HG02973 (cell line): ENCODE measurements at regions not wholly inside any gene's neighbourhood (a gene's known extent, or its start where the extent isn't known, plus 50 kb on each side); places are given as distances from the start of the nearest gene placed in this dataset.
A peak's percentile ranks its signal among the peaks of the same experiment; 100 is the strongest.

Experiments
- ATAC-seq: cut with Tn5 transposase; IDR thresholded peaks from one replicate; pipeline ENCODE4 v1.9.1; 2021; ENCODE audit warnings: moderate library complexity; ENCODE audit not compliant: unreplicated experiment

DNA sequence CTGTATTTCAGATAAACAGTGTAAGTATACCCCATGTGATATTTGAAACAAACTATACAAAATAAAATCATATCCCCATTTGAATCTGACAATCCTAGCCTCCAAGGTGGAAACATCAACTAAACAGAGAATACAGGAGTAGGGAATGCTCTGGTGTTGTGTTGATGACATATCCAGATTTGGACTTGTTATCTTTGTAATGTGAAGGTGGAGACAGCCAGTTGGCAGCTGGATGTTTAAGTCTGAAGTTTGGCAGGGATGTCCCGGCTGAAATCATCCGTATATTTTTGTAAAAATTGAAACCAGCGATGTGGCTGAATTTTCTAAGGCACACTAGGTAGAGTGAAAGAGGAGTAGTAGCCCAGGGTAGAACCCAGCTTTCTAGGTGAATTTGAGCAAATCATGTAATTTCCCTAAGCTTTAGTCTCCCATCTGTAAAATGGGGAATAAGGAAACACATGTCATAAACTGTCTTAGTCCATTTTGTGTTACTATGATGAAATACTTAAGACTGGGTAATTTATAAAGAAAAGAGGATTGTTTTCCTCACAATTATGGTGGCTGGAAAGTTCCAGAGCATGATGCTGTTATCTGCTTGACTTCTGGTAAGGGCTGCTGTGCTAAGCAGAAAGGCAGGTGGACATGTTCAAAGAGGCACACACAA lies 246.6 kb upstream of the APCDD1 start:
- ATAC-seq: no peak

DNA sequence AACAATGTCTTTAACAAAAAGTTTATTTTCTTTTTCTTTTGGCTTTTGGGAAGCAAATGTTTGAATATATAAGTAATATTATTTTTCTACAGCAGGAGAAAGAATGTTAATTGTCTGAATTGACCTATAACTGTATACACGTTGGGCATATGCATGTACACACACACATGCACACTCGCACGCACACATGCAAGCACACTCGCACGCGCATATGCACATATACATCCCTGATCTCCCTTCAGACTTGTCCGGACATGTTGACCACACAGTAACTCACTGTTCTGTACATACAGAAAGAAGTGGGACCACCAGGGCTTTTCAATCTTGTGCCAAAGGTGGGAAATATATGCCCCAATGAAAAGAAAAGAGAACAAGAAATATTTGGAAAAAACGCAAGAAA lies 245.1 kb upstream of the APCDD1 start:
- no peak for ATAC-seq

DNA sequence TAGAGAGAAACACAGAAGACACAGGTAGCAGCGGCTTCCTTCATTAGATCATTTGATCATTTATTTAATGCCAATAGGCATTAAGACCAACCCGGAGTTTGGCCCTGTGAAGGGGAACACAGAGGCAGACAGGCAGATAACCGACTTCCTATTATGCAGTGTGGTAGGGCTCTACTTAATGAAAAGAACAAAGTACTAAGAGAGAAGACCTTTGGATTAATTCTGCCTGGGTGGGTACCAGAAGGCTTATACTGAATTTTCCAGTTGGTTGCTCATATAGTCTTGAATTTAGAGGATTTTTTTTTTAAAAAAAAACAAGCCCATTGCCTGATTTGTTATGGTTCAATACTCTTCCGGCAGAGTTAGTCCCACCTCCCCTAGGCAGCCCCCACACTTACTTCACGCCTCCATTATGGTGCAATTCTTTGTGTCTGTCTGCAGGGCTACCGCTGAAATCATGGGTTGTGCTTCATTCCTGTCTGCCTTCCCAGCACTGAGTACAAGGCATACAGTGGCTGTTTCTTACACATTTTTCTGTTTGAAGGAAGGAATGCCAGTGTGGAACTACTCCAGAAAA lies 244.3 kb upstream of the APCDD1 start:
- no peak for ATAC-seq

DNA sequence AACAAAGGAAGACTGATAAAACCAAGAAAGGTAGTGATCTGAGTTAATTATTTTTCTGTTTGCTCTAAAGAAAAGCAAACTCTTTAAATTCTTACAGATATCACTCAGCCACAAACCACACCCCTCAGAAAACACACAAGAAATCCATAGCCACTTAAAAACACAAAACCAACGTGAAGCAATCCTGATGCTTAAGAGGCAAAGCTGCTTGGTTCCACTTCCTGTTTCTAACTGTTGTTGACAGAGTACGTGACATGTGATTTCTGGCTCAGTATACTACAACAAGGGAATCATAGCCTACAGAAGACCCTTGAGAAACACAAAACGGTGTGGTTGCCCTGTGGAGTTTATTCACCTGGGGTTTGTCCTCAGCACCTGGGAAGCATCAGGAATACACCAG lies 240.9 kb upstream of the APCDD1 start:
- ATAC-seq: peak; percentile 91

DNA sequence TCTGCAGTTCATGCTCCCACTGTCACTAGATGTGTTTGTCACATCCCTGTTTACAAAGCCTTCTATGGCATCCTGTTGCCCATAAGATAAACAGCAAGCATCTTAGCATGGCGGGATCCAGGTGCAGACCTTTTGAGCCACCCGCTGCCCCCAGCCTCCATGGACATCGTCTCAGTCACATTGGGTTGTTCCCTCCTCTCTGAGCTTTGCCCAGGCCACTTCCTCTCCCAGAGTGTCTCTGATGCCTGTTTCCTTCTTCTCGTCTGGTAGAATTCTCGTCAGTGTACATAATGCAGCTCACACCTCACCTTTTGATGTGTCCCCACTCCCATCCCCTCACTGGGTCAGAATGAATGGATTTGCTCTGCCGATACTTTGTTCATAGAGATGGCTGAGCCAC lies 239.0 kb upstream of the APCDD1 start:
- no peak for ATAC-seq

DNA sequence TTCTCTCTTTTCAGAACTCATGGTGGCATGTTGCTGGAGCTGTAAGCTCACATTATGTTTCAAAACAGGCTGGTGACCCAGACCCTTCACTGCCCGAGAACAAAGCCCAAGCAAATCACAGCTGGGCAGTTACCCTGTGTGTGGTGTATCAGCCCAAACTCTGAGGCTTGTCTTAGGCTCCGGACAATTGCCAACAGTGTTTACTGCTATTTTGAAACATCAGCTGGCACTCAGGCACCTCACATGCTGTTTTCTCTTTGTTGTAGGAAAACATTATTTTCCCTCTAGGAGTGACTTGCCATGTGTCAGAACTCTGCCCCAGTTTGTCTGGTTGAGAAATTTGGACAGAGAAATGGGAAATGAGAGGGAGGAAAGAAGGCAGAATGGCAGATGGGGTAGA lies 237.6 kb upstream of the APCDD1 start:
- no peak for ATAC-seq

DNA sequence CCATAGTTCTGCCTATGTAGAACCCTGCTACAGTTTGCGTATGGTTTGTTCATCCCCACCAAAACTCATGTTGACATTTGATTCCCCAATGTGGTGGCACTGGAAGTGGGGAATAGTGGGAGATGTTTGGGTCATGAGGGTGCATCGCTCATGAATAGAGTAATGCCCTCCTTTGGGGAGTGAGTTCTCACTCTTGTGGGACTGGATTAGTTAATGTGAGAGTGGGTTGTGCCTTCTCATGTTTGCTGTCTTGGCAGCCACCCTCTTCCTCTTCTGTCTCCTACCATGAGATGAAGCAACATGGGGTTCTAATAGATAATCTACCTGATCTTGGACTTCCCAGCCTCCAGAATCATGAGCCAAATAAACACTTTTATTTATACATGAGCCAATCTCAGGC lies 237.2 kb upstream of the APCDD1 start:
- no peak for ATAC-seq

DNA sequence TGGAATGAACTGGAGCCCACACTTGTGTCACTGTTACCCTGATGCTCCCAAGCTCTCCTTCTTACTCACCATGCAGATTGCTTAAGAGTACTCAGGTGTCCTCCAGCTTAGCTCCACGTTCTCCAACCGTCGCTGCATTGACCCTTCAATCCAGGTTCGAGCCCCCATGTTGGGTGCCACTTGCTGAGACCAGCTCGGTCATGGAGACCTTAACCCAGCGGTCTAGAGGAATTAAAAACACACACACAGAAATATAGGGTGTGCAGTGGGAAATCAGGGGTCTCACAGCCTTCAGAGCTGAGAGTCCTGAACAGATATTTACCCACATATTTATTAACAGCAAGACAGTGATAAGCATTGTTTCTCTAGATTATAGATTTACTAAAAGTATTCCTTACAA lies 229.1 kb upstream of the APCDD1 start:
- ATAC-seq: no peak

DNA sequence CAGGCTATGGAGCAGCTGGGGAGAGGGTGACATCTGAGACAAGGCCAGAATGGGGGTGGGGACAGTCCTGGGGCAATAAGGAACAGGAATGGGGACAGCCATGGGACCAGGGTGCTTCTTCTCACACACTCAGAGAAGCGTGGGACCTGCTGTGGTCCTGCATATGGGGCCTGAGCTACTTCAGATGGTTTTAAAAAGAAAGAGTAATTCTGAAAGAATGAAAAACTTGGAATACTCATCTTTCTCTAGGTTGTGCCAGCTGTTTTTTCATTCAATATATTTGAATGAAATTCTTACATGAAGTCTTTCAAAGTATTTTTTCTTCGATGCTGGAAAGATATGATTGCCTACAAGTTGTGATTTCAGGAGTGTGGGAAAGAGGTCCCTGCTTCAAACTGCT lies 227.5 kb upstream of the APCDD1 start:
- no peak for ATAC-seq

DNA sequence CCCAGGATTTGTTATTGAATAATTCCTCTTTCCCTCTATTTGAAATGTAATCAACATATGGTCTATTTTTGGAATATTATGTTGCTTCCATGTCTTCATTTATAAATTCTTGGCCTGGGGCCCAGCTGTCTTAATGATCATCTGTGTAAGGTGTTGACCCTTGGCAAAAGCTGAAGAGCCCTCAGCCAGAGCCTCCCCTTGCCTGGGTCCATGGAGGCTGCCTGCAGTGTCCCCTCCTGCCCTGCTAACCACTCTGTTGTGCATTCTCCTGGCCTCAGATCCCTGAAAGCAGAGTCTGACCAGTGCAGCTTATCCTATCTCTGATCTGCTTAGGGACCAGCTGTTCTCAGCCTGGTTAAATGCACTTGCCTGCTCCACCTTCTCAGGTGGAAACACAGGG lies 226.1 kb upstream of the APCDD1 start:
- ATAC-seq: no peak

DNA sequence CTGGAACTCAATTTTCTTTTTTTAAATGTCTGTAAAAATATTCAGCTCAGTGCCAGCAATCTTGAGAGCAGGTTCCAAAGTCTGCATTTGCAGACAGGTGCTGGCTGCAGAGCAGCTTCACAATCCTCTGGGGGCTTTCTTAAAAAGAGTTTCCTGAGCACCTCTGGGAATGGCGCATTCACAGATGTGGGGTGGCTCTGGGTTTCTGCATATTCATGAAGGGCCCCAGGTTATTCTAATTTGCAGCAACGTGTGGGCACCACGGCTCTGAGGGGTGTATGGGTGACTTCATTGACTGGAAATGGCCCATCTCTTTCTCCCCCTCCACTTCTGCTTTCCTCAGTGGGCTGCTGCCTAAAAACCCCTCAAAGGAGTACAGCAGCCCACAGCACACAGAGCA lies 225.0 kb upstream of the APCDD1 start:
- no peak for ATAC-seq

DNA sequence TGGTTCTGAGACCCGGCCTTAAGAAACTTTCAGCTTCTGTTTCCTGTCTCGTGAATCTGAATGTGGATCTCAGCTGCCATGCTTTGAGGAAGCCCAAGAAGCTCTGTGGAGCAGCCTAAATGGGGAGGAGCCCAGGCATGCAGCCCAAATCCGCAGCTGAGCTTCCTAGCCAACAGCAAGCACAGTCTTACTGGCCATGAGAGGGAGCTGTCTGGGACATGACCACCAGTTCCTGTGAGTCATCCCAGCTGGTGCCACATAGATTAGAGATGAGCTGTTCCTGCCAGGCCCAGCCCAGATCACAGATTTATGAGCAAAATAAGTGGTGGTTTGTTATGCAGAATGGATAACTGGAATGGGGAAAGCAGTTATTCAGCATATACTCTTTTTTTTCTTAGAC lies 224.4 kb upstream of the APCDD1 start:
- ATAC-seq: no peak

DNA sequence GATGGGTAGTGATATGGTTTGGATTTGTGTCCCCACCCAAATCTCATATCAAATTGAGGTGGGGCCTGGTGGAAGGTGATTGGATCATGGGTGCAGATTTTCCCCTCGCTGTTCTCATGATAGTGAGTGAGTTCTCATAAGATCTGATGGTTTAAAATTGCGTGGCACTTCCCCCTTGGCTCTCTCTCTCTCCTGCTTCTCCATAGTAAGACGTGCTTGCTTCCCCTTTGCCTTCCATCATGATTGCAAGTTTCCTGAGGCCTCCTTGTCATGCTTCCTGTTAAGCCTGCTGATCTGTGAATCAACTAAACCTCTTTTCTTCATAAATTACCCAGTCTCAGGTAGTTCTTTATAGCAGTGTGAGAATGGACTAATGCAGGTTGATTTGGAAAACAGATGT lies 223.2 kb upstream of the APCDD1 start:
- ATAC-seq: no peak

DNA sequence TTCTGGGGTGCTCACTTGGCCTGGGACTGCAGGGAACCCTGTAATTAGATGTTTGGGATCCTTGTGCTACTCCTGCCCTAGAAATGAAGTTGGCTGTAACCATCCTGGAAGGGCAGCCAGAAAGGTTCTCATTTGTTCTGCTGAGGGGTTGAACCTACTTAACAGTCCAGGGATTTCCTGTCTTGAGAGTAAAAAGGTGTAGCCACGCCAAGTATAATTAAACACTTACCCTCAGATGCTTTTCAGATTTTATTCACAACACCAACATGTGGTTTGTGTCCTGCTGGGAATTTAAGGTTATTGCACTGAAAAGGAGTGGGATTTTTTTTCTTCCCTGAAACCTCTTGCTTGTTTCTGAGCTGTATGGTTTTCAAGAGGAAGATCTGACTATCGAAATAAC lies 222.4 kb upstream of the APCDD1 start:
- ATAC-seq: no peak

DNA sequence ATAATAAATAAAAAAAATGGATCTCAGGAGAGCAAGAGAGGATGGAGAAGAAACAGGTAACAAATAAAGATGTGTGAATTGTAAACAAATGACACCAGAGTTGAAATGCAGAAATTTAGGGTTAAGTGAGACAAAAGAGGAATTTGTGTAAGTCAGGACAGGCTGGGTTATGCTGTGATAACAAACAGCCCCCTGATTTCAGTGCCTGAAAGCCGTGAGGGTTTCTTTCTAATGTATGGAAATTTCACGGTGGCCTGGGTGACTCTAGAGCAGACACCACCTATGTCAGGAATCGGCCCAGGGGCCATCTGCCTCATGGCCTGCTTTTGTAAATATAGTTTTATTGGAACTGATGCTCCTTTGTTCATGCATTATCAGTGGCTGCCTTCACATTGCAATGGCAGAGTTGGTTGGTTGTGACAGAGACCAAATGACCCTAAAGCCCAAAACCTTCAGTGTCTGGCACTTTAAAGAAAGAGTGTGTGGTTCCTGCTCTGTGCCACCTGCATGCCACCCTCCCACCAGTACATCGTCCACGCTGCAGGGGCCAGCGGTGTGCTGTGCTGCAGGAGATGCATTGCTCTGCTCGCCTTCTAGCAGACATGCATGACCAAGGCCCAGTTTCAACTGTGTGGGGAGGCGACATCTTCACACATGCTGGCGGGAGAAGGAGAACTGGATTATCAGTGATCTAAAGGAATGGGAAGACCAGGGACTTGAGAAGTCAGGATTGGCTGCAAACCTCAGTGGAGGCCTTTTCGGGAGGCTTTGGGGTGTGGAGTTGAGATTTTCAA lies 221.2 kb upstream of the APCDD1 start:
- no peak for ATAC-seq

DNA sequence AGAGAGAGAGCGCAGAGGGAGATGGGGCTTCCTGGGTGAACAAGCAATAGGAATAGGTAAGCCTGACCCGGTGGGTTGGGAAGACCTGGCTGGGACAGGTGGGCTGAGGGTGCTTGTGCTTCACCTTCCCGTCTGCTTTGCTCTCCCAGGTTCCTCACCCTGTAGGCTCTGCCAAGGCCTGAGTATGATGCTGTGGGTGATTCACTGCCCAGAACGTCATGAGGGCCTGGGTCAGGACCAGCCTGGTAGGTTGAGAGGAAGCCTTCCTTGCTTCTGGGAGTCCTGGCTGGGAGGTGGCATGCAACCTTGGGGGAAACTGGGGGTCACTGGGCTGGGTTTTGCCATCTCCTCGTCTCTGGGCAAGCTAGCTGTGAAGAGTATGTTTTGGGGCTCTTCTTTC lies 220.2 kb upstream of the APCDD1 start:
- ATAC-seq: no peak

DNA sequence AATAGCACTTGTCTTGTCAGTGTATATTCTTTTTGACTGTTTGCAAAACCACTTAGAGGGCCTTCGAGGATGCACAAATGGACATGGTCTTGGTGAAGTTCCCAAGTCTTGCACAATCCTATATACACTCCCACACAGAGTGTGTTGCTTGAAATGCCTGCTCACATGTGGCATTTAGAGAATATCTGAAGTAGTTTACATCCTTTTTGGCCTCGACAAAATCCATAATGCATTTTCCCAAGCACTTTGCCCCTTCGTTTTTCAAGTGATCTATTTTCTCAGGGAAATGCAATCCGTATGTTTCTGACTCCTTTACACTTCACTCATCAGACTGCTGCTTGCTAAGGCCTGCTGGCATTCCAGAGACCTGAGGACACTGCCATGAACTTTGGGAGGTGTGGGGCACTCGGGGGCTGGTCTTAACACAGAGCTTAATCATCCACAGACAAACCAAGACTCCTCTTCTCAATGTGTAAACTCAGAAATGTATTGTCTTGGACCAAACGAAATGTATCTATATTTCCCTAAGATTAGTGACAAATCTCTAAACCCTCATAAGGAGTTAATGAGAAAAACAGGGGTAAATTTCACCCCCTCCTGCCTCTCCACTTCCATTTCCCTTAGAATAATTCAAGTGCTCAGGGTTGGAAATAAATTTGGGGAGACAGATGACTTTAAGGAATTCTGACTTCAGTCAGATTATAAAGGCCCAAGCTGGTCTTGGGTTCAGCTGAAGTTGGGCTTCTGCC lies 219.3 kb upstream of the APCDD1 start:
- ATAC-seq: no peak

DNA sequence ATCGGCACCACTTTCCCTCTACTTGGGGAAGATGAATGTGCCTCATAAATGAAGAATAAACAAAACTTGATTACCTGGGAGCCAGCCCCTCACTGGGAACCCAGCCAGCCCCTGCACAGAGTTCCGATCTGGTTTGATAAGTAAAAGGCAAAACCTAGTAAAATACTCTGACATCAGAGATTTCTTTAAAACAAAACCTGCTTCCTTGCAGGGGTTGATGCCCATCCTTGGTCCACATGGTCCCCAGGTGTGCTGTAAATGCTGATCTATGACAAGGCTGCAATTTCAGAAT lies 218.8 kb upstream of the APCDD1 start:
- ATAC-seq: no peak

DNA sequence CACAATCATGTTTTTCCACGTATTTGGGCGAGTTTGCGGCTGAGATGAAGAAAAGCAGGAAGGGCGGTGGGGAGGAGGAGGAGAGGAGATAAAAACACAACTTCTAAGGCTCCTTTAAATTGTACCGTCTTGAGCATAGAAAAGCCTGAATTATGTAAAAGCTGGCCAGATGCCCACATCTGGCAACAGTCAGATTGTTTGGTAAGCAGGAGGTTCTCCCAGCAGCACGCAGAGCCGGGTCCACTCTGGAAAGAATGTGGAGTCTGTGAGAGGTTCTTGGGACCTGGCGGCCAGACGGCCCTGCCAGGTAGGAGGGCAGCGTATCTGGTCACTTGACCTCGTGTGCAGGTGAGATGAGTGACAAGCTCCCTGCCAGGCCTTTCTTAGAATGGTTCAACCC lies 215.3 kb upstream of the APCDD1 start:
- no peak for ATAC-seq

DNA sequence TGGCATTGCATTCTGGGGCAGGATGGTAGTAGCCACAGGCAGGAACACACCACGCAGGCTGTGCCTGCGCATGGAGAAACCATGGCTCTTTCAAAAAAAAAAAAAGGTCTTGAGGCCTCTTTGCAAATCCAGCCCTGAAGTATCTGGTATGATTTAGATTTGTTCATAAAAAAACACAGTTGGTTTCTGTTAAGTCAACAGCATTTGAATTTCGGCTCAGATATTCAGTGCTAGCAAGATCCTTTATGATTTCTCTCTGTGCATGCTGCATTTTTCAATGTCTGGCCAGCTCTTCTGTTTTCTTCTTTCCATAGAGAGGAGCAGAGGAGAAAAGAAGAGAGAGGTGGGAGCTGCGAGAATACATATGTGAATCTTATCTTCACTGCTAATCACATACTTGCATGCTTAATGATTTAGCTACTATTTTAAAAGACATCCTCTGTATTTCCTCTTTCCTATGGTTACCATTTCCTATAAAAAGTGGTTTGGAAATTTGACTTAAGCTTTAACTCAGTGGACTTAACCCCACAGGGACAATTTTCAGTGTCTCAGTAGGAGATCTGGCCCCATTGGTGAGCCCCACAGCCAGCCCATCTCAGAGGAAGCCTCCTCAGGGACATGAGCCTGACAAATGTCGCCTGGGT lies 214.3 kb upstream of the APCDD1 start:
- no peak for ATAC-seq

DNA sequence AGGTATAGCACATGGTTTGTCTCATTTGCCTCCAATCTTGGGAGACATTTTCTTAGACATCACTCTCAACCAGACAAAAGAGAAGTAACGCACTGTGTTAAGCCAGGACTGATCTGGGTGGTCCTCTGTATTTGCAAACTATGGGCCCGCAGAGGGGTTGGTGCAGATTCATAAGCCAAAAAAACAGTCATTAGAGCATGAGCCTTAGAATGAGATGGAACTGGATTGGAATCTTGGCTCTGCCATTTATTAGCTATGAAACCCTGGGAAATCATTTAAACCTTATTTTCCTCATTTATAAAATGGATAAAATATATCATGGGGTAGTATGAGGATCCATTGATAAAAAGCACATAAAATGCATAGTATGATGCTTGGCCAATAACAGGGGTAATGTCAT lies 213.5 kb upstream of the APCDD1 start:
- ATAC-seq: no peak

DNA sequence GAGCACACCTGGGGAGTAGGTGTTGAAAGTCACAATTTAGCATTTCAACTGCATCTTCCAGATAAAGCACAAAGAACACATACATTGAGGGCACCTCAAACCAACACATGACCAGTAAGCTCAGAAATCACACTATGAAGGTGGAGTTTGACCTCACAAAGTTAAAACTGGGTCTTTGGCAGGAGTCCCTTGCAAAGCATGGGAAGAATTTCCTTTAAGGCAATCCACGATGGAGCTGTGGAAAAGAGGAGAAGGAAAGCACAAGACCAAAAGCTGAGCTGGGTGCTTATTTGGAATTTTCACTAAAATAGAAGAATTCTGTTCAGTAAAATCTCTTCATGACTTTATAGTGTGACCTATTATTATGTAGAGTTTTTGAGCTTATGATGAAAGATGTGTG lies 212.9 kb upstream of the APCDD1 start:
- ATAC-seq: no peak
